ENCODE measurements at regions not wholly inside any gene's neighbourhood (a gene's known extent, or its start where the extent isn't known, plus 50 kb on each side); places are given as distances from the start of the nearest gene placed in this dataset.
"Not testable (repeated sequence)": the region's sequence is repeated elsewhere in the genome, so short reads cannot be mapped to it uniquely, and the experiment has no call there.

- TF ChIP-seq CTCF (IDR thresholded peaks at IDR 0.05; ENCODE audit: borderline replicate concordance, control extremely low read depth, extremely low read depth, insufficient read depth, missing control alignments), result no peak
- in situ Hi-C loops (cut with MboI; ENCODE audit: low sequenced_read_pairs, unreplicated experiment), result no loop called here
- no peak for DNase-seq (ENCODE audit: low spot score)
These were observed 222.5 kb upstream of the USP24 start for GRCh38 chr1:55437692-55438091.

GRCh38 chr1:55430720-55431119 is 215.6 kb upstream of the USP24 start:
- in situ Hi-C loops (cut with MboI; ENCODE audit: low sequenced_read_pairs, unreplicated experiment); DNase-seq (ENCODE audit: low spot score): not testable (repeated sequence)

GRCh38 chr1:55430206-55430605 is 215.0 kb upstream of the USP24 start:
- DNase-seq (ENCODE audit: low spot score); in situ Hi-C loops (cut with MboI; ENCODE audit: low sequenced_read_pairs, unreplicated experiment): not testable (repeated sequence)

- in situ Hi-C loops (cut with MboI; ENCODE audit: low sequenced_read_pairs, unreplicated experiment), result no loop called here
- DNase-seq (ENCODE audit: low spot score), result no peak
- TF ChIP-seq CTCF (IDR thresholded peaks at IDR 0.05; ENCODE audit: borderline replicate concordance, control extremely low read depth, extremely low read depth, insufficient read depth, missing control alignments), result no peak
These were observed 214.1 kb upstream of the USP24 start for GRCh38 chr1:55428944-55429931.

GRCh38 chr1:55428231-55428630 is 213.1 kb upstream of the USP24 start:
- DNase-seq (ENCODE audit: low spot score), result no peak
- in situ Hi-C loops (cut with MboI; ENCODE audit: low sequenced_read_pairs, unreplicated experiment), result no loop called here
- no peak for TF ChIP-seq CTCF (IDR thresholded peaks at IDR 0.05; ENCODE audit: borderline replicate concordance, control extremely low read depth, extremely low read depth, insufficient read depth, missing control alignments)

GRCh38 chr1:55427606-55428005 is 212.4 kb upstream of the USP24 start:
- TF ChIP-seq CTCF (IDR thresholded peaks at IDR 0.05; ENCODE audit: borderline replicate concordance, control extremely low read depth, extremely low read depth, insufficient read depth, missing control alignments), result no peak
- in situ Hi-C loops (cut with MboI; ENCODE audit: low sequenced_read_pairs, unreplicated experiment), result no loop called here
- no peak for DNase-seq (ENCODE audit: low spot score)

- in situ Hi-C loops (cut with MboI; ENCODE audit: low sequenced_read_pairs, unreplicated experiment), result no loop called here
- TF ChIP-seq CTCF (IDR thresholded peaks at IDR 0.05; ENCODE audit: borderline replicate concordance, control extremely low read depth, extremely low read depth, insufficient read depth, missing control alignments), result no peak
- no peak for DNase-seq (ENCODE audit: low spot score)
These were observed 211.5 kb upstream of the USP24 start for GRCh38 chr1:55426619-55427018.

All from GM13976 (cell line).